Endothelial cell of umbilical vein (primary cell): ENCODE measurements at regions not wholly inside any gene's neighbourhood (a gene's known extent, or its start where the extent isn't known, plus 50 kb on each side); places are given as distances from the start of the nearest gene placed in this dataset.

Experiments used
- CTCF ChIP-seq, 2 donors: IDR thresholded peaks; 1 replicate in 1 of 2; 2 replicates in 1 of 2; pipeline ENCODE4 v1.5.1; 2011; ENCODE audit warnings: low read length in 2 of 2, mild to moderate bottlenecking in 2 of 2, moderate library complexity in 2 of 2, control low read depth in 1 of 2, inconsistent platforms in 1 of 2, low read depth in 1 of 2; ENCODE audit not compliant: insufficient read depth in 1 of 2; ENCODE audit errors: extremely low read depth in 1 of 2
- EZH2 ChIP-seq: IDR thresholded peaks from 2 replicates; pipeline ENCODE4 v1.6.1; 2012; ENCODE audit warnings: borderline replicate concordance, low read depth, mild to moderate bottlenecking, moderate library complexity, low read length, inconsistent platforms; ENCODE audit not compliant: severe bottlenecking
- FOS ChIP-seq: IDR thresholded peaks from 2 replicates; pipeline ENCODE4 v1.6.1; 2011; ENCODE audit warnings: mild to moderate bottlenecking, low read length, moderate library complexity, borderline replicate concordance; ENCODE audit not compliant: insufficient read depth
- JUN ChIP-seq: IDR thresholded peaks from 2 replicates; pipeline ENCODE4 v1.6.1; 2011; ENCODE audit warnings: borderline replicate concordance, low read depth; ENCODE audit not compliant: insufficient read length, insufficient read depth
- MAX ChIP-seq: IDR thresholded peaks from 2 replicates; pipeline ENCODE4 v1.6.1; 2011; ENCODE audit not compliant: insufficient read depth, insufficient read length
- POLR2A ChIP-seq: IDR thresholded peaks from 2 replicates; pipeline ENCODE4 v1.6.1; 2012; ENCODE audit warnings: low read depth, mild to moderate bottlenecking, control low read depth, low read length
- POLR2AphosphoS5 ChIP-seq: IDR thresholded peaks from 2 replicates; pipeline ENCODE4 v1.6.1; 2012; ENCODE audit warnings: low read depth, mild to moderate bottlenecking, control low read depth, low read length, moderate library complexity; ENCODE audit not compliant: insufficient read depth

GRCh38 chr6:140353536-140353935 lies 979.1 kb upstream of the CITED2 start:
- TF ChIP-seq POLR2AphosphoS5 (no peak), CTCF (IDR thresholded peaks at IDR 0.05; ENCODE audit: extremely low read depth in 1 of 2, insufficient read depth in 1 of 2, low read depth in 1 of 2, low read length in 2 of 2) (no peak), JUN (no peak), POLR2A (no peak), FOS (no peak), MAX (no peak), EZH2 (no peak)
